ENCODE measurements at regions not wholly inside any gene's neighbourhood (a gene's known extent, or its start where the extent isn't known, plus 50 kb on each side); places are given as distances from the start of the nearest gene placed in this dataset.

DNA sequence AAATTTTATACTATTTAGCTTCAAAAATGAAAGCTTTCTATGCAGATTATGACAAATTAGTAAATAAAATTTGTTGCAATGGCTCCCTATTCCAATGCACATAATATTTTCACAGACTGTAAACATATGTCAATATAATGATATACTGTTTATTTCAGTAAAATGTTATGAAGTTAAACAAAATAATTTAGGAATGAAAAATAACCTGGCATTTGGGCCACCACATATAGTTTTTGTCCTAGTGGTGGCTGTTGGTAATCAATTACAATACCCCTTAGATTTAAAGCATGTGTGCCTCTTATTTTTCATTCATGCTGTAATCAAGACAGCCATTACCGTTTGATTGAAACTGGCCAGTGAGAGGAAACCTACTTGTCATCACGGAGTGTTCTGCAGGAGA, 928.5 kb upstream of the KCND2 start:
- Histone ChIP-seq H3K27ac (ENCODE audit: low read depth, low read length) (no peak overlapping the region), H3K4me1 (ENCODE audit: control insufficient read depth, insufficient read depth, low read length) (no peaks in the 10 kb centered on the region), H3K4me3 (ENCODE audit: low read length) (no peak overlapping the region), H3K36me3 (ENCODE audit: control insufficient read depth, insufficient read depth, low read length) (no peaks in the 10 kb centered on the region), H3K9me3 (ENCODE audit: control insufficient read depth, low read length) (no peaks in the 10 kb centered on the region), H3K9ac (ENCODE audit: extremely low read depth, low read length, poor library complexity, severe bottlenecking) (no peak overlapping the region), H3K27me3 (ENCODE audit: control insufficient read depth, insufficient read depth, low read length, poor library complexity, severe bottlenecking) (no peaks in the 10 kb centered on the region)
- Mint-ChIP-seq H3K9me3 (no peaks in the 10 kb centered on the region), H3K27me3 (ENCODE audit: insufficient read depth) (no peaks in the 10 kb centered on the region), H3K36me3 (ENCODE audit: low read depth) (no peaks in the 10 kb centered on the region), H3K27ac (no peak overlapping the region), H3K4me3 (no peak overlapping the region), H3K4me1 (no peaks in the 10 kb centered on the region)
- TF ChIP-seq, protein P1, sequence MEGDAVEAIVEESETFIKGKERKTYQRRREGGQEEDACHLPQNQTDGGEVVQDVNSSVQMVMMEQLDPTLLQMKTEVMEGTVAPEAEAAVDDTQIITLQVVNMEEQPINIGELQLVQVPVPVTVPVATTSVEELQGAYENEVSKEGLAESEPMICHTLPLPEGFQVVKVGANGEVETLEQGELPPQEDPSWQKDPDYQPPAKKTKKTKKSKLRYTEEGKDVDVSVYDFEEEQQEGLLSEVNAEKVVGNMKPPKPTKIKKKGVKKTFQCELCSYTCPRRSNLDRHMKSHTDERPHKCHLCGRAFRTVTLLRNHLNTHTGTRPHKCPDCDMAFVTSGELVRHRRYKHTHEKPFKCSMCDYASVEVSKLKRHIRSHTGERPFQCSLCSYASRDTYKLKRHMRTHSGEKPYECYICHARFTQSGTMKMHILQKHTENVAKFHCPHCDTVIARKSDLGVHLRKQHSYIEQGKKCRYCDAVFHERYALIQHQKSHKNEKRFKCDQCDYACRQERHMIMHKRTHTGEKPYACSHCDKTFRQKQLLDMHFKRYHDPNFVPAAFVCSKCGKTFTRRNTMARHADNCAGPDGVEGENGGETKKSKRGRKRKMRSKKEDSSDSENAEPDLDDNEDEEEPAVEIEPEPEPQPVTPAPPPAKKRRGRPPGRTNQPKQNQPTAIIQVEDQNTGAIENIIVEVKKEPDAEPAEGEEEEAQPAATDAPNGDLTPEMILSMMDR (conservative IDR thresholded peaks at IDR 0.05), result peak; percentile 63
- WGBS, 2 experiments (ENCODE audit: insufficient coverage in 1 of 2, insufficient read length in 1 of 2), result 88 to 100% methylated on average over 1 to 2 of the region's 2 CpGs
- DNase-seq, result no peak

DNA sequence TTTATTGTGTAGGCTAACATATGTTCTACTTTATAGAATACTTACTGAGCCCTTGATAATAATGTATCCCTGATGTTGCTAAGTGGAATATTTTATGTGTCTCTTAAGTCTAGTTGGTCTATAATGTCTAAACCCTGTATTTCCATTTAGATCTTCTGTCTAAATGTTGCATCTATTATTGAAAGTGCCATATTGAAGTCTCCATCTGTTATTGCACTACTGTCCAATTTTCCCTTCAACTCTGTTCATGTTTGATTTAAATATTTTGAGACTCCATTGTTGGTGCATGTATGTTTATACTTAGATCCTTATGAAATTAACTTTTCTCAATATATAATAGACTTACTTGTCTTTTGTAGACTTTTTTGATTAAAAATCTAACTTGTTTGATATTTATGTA, 924.5 kb upstream of the KCND2 start:
- H3K9me3 Mint-ChIP-seq, result no peaks in the 10 kb centered on the region
- no peaks in the 10 kb centered on the region for H3K9me3 ChIP-seq (ENCODE audit: control insufficient read depth, low read length)
- H3K4me3 Mint-ChIP-seq, result no peak overlapping the region
- TF ChIP-seq, protein P1 (conservative IDR thresholded peaks at IDR 0.05), result no peak
- no peaks in the 10 kb centered on the region for H3K36me3 Mint-ChIP-seq (ENCODE audit: low read depth)
- no peak for DNase-seq
- H3K27me3 Mint-ChIP-seq (ENCODE audit: insufficient read depth), result no peaks in the 10 kb centered on the region
- no peak overlapping the region for H3K27ac ChIP-seq (ENCODE audit: low read depth, low read length)
- H3K27ac Mint-ChIP-seq, result no peak overlapping the region
- no peak overlapping the region for H3K9ac ChIP-seq (ENCODE audit: extremely low read depth, low read length, poor library complexity, severe bottlenecking)
- no peaks in the 10 kb centered on the region for H3K4me1 Mint-ChIP-seq
- H3K27me3 ChIP-seq (ENCODE audit: control insufficient read depth, insufficient read depth, low read length, poor library complexity, severe bottlenecking), result no peaks in the 10 kb centered on the region
- no peaks in the 10 kb centered on the region for H3K36me3 ChIP-seq (ENCODE audit: control insufficient read depth, insufficient read depth, low read length)
- H3K4me3 ChIP-seq (ENCODE audit: low read length), result no peak overlapping the region
- no peaks in the 10 kb centered on the region for H3K4me1 ChIP-seq (ENCODE audit: control insufficient read depth, insufficient read depth, low read length)

DNA sequence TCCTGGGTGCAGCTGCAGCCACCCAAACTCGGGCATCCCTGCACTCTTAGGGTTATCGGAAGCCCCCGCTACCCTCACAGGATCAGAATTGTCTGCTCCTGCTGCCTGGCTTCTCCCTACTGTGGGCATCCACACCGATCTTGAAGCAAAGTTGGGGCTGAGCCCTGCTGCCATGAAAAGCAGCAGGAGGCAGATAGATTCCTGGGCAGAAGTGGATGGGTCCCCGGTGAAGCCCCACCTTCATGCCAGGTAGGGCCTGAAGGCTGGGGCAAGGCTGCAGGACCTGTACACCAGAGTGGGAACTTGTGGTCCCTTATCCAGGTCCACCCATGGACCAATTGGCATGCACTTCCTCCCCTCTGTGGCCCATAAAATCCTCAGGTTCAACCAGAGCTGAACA, 922.6 kb upstream of the KCND2 start:
- TF ChIP-seq, protein P1 (conservative IDR thresholded peaks at IDR 0.05), result no peak
- DNase-seq, result no peak
- H3K4me3 Mint-ChIP-seq, result no peak overlapping the region
- no peaks in the 10 kb centered on the region for H3K9me3 Mint-ChIP-seq
- Histone ChIP-seq H3K4me3 (ENCODE audit: low read length) (no peak overlapping the region), H3K9ac (ENCODE audit: extremely low read depth, low read length, poor library complexity, severe bottlenecking) (no peak overlapping the region), H3K4me1 (ENCODE audit: control insufficient read depth, insufficient read depth, low read length) (no peaks in the 10 kb centered on the region), H3K27me3 (ENCODE audit: control insufficient read depth, insufficient read depth, low read length, poor library complexity, severe bottlenecking) (no peaks in the 10 kb centered on the region), H3K9me3 (ENCODE audit: control insufficient read depth, low read length) (no peaks in the 10 kb centered on the region), H3K27ac (ENCODE audit: low read depth, low read length) (no peak overlapping the region), H3K36me3 (ENCODE audit: control insufficient read depth, insufficient read depth, low read length) (no peaks in the 10 kb centered on the region)
- no peaks in the 10 kb centered on the region for H3K4me1 Mint-ChIP-seq
- 88 to 94% methylated on average over 3 to 5 of the region's 5 CpGs for WGBS, 2 experiments (ENCODE audit: insufficient coverage in 1 of 2, insufficient read length in 1 of 2)
- H3K36me3 Mint-ChIP-seq (ENCODE audit: low read depth), result no peaks in the 10 kb centered on the region
- no peaks in the 10 kb centered on the region for H3K27me3 Mint-ChIP-seq (ENCODE audit: insufficient read depth)
- H3K27ac Mint-ChIP-seq, result no peak overlapping the region

Data from endodermal cell (in vitro differentiated cells).